RPMI7951 (cell line): ENCODE measurements at regions not wholly inside any gene's neighbourhood (a gene's known extent, or its start where the extent isn't known, plus 50 kb on each side); places are given as distances from the start of the nearest gene placed in this dataset.
A peak's percentile ranks its signal among the peaks of the same experiment; 100 is the strongest.
"Not testable (repeated sequence)": the region's sequence is repeated elsewhere in the genome, so short reads cannot be mapped to it uniquely, and the experiment has no call there.

ENCODE experiments used
- DNase-seq: peaks from one replicate; pipeline ENCODE4 v3.0.0-alpha.2; 2012; ENCODE audit warnings: low read depth

DNA sequence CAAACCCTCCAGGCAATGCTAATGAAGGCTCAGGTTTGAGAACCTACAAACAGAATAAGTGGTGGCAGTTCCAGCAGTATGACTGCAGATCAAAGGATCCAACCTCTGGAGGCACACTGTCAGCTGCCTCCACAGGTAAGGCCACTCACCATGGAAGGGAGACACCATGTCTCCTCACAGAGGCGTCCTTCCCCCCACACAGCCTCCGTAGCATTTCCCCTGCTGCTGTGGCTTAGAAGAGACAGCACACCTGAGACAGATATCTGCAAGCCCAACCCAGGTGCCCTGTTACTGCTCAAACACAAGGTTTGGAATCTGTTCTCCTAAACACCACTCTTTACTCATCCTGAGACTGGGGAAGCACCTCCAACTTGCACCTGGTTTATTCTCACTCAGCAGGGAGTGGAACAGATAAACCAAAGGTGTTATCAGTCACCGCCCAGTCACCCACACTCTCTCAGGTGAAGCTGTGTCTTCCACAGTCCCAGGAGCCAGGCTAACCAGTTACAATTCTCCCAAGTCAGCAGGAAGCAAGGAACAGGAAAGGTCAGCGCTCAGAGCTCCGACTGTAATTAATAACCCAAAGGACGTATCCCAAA lies 311.2 kb downstream of the FOXO1 start:
- DNase-seq = no peak

DNA sequence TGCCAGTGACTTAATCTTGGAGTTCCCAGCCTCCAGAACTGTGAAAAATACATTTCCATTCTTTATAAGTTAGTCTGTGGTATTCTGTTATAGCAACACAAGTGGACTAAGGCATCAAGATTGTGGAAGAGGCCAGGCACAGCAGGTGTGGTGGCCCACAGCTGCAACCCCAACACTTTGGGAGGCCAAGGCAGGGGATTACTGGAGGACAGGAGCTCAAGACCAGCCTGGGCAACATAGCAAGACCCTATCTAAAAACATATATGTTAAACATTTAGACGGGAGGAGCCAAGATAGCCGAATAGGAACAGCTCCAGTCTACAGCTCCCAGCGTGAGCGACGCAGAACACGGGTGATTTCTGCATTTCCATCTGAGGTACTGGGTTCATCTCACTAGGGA lies 310.4 kb downstream of the FOXO1 start:
- DNase-seq = no peak

DNA sequence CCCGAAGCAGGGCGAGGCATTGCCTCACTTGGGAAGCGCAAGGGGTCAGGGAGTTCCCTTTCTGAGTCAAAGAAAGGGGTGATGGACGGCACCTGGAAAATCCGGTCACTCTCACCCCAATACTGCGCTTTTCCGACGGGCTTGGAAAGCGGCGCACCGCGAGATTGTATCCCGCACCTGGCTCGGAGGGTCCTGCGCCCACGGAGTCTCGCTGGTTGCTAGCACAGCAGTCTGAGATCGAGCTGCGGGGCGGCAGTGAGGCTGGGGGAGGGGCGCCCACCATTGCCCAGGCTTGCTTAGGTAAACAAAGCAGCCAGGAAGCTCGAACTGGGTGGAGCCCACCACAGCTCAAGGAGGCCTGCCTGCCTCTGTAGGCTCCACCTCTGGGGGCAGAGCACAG lies 310.0 kb downstream of the FOXO1 start:
- not testable (repeated sequence) for DNase-seq

DNA sequence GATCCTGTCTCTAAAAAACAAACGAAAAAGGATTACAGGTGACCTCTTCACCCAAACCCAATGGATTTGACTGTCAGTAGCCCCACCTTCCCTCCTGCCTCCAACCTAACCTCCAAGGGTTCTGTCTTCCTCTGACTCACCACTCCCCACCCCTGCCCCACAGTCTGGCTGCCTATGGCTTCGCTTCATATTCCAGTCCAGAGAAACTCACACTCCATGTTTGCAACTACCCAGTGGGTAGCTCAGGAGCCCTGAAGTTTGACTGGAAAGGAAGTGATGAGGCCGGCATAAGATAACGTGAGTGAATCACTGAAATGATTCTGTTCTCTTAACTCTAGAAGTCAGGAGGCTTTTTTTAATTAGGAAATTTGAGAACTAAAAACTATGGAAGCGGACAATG lies 303.9 kb downstream of the FOXO1 start:
- no peak for DNase-seq

DNA sequence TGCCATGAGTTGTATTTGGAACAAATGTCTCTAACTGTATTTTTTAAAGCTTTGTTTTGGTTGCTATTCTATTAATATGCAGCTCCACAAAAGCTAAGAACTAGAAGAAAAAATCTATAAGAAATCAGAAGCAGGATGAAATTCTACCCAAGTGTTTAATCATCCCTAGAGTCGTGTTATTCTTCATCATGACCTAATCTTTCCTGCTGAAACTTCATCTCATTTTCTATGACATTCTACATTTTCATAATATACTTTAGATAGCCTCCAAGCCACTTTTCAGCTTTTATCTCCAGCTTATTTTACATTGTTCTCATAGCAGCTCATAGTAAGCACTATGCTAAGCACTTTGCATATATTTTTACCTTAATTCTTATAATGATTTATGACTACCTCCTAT lies 302.8 kb downstream of the FOXO1 start:
- no peak for DNase-seq

DNA sequence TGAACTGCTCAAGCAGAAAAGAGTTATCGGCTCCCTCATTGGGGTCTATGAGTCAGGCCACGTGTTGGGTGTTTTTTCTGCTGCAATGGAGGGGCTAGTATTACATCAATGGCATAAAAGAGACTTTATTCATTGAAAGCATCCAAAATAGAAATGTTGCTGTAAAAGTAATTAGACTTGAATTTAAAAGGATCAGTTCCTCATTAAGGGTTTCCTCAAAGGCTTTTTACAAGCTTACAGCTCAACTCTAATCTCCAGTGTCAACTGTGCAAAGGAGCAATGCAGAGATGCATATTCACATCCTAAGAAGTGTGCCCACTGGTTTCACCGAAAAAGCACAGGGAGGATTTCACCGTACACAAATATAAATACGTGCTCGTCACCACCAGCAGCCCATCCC lies 300.3 kb downstream of the FOXO1 start:
- no peak for DNase-seq

DNA sequence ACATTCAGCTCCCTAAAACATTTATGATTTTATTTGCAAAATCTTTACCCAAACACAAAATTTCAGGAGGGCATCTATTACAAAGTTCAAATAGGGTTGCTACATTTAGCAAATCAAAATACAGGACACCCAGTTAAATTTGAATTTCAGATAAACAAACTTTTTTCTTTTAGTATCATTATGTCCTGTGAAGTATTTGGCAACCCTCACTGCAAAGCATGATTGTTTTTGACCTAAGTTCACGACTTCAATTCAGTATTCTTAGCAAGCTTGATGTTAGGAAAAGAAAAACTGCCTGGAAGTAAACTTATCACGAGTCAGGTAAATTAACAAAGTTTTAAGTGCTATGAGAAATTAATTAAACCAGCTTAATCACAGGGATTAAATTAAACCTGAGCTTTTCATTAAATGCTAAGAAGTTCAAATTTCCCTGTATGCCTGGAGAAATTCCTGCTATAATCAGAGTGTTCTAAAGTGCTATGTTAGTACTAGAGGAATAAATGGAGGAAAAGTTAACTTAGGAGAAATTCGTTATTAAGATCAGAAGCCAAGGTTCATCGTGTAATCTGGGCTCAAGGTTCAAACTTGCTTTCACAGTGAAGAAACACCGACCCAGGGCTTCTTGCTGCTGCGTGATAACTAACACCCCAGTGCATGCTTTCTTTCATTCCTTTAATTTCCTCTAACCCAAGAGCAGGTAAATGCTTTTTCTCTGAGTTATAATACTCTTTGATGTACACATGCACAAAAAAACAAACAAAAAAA lies 298.1 kb downstream of the FOXO1 start:
- DNase-seq = no peak

DNA sequence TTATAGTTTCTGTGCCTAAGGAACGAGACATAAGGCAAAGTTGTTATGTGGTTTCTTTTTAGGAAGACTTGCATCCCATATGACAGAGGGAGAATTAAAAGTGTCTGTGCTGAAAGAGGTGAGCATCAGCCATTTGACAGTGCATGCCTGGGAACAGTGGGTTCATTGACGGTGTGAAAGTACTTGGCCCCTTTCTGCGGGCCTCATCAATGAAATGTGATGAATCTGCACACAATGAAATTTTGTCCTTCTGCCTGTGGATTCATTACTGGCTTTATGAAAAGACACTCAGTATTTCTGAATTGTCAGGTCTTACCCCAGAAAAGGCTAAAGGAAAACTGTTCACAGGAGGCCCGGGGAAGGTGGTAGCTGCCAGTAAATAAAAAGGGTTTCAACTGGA lies 295.8 kb downstream of the FOXO1 start:
- DNase-seq = no peak

DNA sequence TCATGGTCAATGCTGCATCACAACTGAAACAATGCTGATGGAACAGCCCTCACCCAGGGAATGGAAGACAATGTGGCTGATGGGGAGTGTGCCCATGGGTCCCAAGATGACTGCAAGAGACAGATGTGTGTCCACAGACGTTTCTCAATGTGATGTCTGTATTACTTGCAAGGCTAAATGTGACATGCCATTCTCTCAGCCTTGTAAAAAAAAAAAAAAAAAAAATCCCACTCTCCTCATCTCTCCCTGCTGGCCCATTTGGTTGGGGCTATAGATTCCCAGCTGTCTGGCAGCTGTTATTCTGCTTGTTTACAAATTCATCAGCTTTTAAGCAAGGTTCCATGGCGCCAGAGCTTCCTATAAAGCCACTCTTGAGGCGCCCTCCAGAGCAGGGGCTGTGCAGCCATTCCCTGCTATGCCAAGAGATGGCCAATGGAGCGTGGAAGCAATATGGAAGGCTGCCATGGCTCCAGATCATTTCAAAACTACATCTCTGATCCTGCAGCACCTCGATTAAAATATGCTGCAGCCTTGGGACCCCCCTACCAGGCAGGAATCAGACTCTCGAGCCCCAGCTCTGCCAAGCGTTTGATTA lies 294.8 kb downstream of the FOXO1 start:
- DNase-seq = no peak

DNA sequence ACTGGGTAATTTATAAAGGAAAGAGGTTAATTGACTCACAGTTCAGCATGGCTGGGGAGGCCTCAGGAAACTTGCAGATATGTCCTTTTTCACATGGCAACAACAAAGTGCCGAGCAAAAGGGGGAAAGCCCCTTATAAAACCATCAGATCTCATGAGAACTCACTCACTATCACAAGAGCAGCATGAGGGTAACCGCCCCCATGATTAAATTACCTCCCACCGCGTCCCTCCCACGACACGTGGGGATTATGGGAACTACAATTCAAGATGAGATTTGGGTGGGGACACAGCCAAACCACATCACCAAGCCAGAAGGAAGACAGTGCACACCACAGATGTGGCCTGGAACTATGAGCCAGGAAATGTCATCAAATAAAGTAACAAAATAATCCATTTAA lies 292.8 kb downstream of the FOXO1 start:
- DNase-seq = not testable (repeated sequence)

DNA sequence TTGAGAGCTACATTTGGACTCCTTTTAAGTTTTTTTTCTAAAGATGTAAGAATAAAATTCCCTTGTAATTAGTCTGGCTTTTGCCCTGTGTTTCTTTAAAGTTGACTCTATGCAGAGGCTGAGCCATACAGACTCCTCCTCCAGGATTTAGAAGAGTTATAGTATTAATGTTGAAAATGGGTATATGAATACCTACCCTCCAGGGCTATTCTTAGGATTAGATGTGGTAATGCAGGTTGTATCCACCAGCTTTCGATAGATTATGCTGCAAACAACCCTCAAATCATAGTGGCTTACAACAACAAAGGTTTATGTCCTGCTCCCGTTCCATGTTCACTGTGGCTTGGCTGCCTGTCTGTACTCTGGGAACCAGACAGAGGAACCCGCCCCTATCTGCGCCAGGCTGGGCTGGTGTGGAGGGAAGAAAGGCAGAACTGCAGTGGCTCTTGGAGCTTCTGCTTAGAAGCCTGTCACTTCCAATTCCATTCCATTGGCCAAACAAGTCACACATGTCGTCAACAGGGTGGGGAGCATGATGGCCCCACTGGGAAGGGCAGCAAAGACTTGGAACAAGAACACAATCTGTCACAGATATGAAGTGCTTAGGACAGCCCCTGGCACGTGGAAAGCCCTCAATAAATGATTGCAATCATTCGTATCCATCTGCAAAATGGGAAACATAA lies 290.8 kb downstream of the FOXO1 start:
- no peak for DNase-seq

DNA sequence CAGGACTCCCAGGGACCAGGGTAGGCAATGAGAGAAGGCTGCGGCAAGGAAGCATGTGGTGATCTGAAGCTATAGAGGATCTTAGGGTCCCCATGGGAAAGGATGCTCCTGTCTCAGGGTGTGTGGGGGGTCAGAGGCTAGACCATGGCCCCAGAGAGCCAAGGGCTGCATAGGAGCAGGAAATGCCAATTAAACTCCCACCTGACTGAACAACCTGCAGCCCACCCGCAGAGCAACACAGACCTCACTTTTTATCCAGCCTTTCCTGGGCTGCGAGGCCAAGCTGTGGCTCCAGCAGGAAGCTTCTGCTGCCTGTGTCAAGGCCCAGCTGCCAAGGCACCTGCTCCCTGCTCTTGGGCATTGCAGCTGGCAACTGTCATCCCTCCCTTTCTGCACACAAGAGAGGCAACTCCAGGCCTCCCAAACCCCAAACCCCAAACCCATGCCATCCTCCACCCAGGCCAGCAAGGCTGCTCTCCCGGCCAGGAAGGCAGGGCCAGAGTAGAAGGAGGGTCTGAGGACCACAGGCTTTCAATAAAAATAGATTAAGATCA lies 290.1 kb downstream of the FOXO1 start:
- no peak for DNase-seq

DNA sequence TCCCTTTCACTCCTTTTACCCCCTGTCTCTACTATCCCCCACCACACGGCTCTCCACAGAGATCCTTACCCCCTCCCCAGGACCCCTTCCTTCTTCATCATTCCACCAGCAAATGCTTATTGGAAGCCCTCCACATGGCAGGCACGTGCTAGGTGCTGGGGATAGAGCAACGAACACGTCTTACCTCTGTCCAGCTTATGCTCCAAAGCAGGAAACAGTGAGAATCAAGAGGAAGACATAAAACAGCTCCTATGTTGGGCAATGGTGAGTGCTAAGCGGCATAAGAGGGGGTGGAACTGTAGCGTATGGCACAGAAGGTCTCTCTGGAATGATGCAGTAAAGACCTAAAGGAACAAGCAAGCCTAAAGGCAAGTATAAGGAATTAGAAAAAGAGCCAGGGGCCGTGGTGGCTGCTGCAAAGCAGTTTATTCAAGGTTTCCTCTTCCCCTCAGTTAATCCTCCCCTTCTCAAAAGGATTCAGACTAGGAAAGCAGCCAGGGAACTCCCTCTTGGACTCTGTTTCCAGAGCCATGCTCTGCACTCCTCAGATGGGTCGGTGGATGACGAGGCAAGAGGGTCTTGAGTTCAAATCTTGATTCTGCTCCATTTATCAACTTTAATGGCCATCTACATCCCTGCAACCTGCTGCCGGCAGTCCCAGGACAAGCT lies 289.4 kb downstream of the FOXO1 start:
- DNase-seq = no peak

DNA sequence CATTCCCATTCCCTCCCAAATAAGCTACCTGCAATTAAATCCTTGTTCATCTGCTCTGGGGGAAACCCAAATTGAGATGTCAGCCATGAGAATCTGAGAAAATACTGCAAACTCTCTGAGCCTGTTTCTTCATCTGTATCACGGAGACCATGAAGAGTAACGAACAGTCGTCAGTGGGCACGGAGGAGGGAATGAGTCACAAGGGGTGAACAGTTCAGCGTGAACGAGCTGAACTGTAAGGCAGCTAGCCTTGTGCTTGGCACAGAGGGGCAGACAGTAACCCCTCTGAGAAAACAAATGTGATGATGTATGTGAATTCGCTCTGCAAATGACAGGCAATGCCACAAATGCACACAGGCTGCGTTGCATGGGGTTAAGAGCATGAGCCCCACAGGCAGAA lies 288.7 kb downstream of the FOXO1 start:
- DNase-seq = peak; percentile 77

DNA sequence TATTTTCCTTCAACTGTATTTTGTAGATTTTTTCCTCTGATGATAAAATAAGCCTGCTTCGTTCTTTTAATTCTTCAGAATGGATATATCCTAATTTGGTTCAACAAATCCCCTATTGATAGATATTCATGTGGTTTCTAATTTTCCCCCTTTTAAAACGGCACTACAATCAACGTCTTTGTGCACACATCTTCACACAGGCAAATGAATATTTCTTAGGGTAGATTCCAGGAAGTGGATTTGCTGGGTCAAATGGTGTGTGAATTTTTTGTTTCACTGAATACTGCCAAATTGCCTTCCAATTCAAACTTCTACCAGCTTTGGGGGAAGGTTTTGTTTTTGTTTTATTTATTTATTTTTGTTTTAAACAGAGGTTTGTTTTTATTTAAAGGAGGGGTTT lies 287.2 kb downstream of the FOXO1 start:
- peak; percentile 21 for DNase-seq

DNA sequence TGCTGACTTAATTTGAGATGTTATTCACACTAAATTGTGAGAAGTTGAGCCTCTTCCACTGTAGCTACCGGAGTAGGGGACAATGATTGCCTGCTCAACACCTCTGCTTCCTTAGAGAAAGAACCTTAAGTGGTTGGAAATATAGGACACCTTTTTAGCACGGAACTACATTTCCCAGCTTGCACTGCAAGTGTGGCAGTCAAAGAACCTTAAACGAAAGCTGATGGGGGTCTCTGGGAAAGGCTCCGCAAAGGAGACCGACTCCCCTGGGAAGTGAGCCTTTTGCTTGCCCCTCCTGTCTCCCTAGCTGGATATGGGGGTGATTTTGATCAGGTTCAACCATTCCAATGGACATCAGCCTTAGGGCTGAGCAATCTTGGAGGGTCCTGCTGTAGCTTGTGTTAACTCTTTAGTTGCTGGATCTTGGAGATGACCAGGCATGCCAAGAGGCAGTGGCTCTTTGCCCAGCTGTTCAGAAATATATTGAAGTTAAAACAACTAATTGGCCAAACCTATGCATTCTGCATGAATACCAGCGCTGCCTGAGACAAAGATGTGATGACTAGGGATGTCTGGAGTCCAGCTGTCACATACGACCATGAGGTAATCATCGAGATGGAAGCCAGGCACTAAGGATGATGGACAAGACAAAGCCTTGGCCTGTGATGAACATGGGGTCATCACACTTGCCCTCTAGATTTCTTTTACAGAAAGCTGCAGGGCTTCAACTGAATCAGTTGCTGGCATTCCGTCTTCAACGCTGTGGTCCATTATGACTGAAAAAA lies 286.5 kb downstream of the FOXO1 start:
- no peak for DNase-seq

DNA sequence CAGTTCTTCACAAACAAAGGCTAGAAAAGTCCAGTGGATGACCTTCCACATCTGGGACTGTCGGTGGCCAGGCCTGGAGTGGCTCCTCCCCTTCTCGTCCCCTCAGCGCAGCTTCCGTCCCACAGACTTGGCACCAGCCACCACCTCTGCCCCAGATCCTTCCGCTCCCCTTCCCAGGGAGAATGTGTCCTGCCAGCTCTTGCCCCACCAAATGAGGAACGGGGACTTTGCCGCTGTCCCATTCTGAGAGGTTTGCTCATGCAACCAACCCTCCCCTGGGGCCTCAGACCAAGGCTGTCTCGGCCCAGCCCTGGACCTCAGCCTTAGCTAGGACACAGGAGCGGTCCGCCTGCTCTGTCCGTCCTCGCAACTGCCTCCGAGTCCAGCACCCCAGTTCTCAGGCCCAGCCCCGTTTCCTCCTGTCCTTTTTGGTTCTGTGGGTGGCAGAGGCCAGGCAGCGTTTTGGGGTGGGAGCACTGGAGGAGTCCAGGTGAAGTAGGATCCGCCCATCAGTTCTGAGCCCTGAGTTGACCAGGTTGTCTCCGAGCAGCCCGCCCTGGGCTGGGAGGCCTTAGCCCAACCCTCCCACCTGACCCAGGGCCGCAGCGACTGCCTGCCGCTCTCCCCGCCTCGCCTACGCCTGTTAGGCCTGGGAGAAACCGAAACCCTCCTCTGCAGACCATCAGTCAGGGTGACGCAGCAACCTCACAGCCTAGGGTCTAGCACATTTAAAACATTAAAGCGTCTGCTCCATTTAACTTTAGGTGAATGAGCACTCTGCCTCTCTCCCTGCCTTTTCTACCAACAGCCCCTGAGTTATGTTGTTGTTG lies 284.3 kb downstream of the FOXO1 start:
- no peak for DNase-seq

DNA sequence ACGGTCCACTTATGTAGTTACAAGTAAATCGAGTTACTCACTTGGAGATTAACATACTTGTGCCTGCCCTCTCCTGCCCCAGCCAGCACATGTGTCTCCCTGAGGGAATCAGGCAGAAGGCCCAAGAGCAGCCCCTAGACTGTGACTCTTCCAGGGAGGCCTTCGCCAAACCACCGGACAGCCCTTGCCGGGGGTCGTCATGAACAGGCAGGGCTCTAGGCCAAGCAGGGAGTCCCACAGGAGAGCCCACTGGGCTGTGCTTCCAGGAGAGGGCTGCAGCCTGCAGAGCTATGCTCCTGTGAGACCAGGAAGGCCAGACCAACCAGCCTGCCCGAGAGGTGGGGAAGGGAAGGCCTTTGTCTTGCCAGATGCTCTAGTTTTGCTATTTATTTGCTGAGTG lies 283.3 kb downstream of the FOXO1 start:
- no peak for DNase-seq

DNA sequence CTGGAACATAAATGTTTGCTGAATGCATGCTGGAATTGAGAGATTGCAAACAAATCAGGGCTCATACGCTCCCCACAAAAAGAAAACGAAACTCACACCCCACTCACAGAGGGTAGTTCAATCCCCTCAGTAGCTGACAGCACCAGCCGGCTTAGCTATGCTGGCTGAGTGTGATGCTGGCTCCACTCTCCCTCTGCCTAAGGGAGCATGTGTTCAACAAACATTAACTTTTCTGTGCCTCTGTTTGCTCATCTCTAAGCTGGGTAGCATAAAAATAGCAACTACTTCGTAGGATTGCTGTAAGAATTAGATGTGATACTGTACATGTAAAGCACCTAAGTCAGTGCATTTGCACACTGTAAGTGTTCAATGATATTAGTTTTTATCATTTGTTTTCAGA lies 282.6 kb downstream of the FOXO1 start:
- DNase-seq = no peak
